ENCODE measurements at regions not wholly inside any gene's neighbourhood (a gene's known extent, or its start where the extent isn't known, plus 50 kb on each side); places are given as distances from the start of the nearest gene placed in this dataset.

GRCh38 chr5:101091902-101092301, 188.8 kb upstream of the ST8SIA4 start:
- Histone ChIP-seq H3K9me2 (ENCODE audit: insufficient read depth) (no peaks in the 10 kb centered on the region), H2AFZ (no peak overlapping the region), H3K4me3 (no peak overlapping the region), H3K27me3 (ENCODE audit: insufficient read depth) (no peaks in the 10 kb centered on the region), H4K20me1 (replicated peaks; ENCODE audit: insufficient read depth) (no peaks in the 10 kb centered on the region), H3F3A (replicated peaks; ENCODE audit: low read depth) (no peaks in the 10 kb centered on the region), H3K4me1 (ENCODE audit: insufficient read depth) (no peaks in the 10 kb centered on the region; the same call in 1 of the 2 replicates), H3K4me2 (no peak overlapping the region), H3K27ac (ENCODE audit: low read depth) (no peak overlapping the region), H3K79me2 (replicated peaks; ENCODE audit: insufficient read depth) (no peaks in the 10 kb centered on the region), H3K36me3 (ENCODE audit: insufficient read depth) (no peaks in the 10 kb centered on the region)
- no peaks in the 10 kb centered on the region for H3K9me3 Mint-ChIP-seq
- ATAC-seq: no peak
- TF ChIP-seq POLR2AphosphoS5 (IDR thresholded peaks at IDR 0.05; ENCODE audit: low read depth) (no peak), ZNF462 (CRISPR knock-in tag; IDR thresholded peaks at IDR 0.05) (no peak), ZNF114 (CRISPR knock-in tag; IDR thresholded peaks at IDR 0.05) (no peak), ZNF331 (CRISPR knock-in tag; IDR thresholded peaks at IDR 0.05; ENCODE audit: low read depth) (no peak), JUNB (IDR thresholded peaks at IDR 0.05; ENCODE audit: unreplicated experiment) (no peak), CREB1 (CRISPR knock-in tag; IDR thresholded peaks at IDR 0.05; ENCODE audit: low read depth) (no peak), CTCF (conservative IDR thresholded peaks at IDR 0.05; ENCODE audit: low read depth in 2 of 2) (no peak), REST (IDR thresholded peaks at IDR 0.05; ENCODE audit: unreplicated experiment) (no peak), ETS1 (IDR thresholded peaks at IDR 0.05) (no peak), EZH2 (IDR thresholded peaks at IDR 0.05; ENCODE audit: low read depth, unreplicated experiment) (no peak), EZH2phosphoT487 (IDR thresholded peaks at IDR 0.05; ENCODE audit: unreplicated experiment) (no peak), STAT1 (IDR thresholded peaks at IDR 0.05; ENCODE audit: unreplicated experiment) (no peak), NANOG (IDR thresholded peaks at IDR 0.05; ENCODE audit: borderline replicate concordance) (no peak)
- H3K36me3 Mint-ChIP-seq (ENCODE audit: low read depth): no peaks in the 10 kb centered on the region
- no peak for DNase-seq (ENCODE audit: low spot score)
- H3K4me3 Mint-ChIP-seq: no peak overlapping the region
- peaks cover 10% of the 10 kb centered on the region; the same call in 2 of the 3 replicates for H3K4me1 Mint-ChIP-seq
- no peak overlapping the region for H3K27ac Mint-ChIP-seq
- no peaks in the 10 kb centered on the region for H3K27me3 Mint-ChIP-seq (ENCODE audit: insufficient read depth, low read depth, poor library complexity)
